AG09309 (cell line): ENCODE measurements at regions not wholly inside any gene's neighbourhood (a gene's known extent, or its start where the extent isn't known, plus 50 kb on each side); places are given as distances from the start of the nearest gene placed in this dataset.
"Not testable (repeated sequence)": the region's sequence is repeated elsewhere in the genome, so short reads cannot be mapped to it uniquely, and the experiment has no call there.

Source experiments
- DNase-seq: peaks from one replicate; pipeline ENCODE4 v3.0.0-alpha.2; 2010; ENCODE audit warnings: low read depth
- H3K4me3 ChIP-seq: 2 replicates; pipeline ENCODE4 v1.5.1; 2011; ENCODE audit warnings: mild to moderate bottlenecking, low read depth, low read length, moderate library complexity; ENCODE audit not compliant: control insufficient read depth
- TF ChIP-seq, protein P1 (sequence below): IDR thresholded peaks from 2 replicates; pipeline ENCODE4 v1.5.1; 2011; ENCODE audit warnings: mild to moderate bottlenecking, low read depth, low read length, inconsistent platforms; ENCODE audit not compliant: insufficient read depth, control insufficient read depth; ENCODE audit errors: missing control alignments

DNA sequence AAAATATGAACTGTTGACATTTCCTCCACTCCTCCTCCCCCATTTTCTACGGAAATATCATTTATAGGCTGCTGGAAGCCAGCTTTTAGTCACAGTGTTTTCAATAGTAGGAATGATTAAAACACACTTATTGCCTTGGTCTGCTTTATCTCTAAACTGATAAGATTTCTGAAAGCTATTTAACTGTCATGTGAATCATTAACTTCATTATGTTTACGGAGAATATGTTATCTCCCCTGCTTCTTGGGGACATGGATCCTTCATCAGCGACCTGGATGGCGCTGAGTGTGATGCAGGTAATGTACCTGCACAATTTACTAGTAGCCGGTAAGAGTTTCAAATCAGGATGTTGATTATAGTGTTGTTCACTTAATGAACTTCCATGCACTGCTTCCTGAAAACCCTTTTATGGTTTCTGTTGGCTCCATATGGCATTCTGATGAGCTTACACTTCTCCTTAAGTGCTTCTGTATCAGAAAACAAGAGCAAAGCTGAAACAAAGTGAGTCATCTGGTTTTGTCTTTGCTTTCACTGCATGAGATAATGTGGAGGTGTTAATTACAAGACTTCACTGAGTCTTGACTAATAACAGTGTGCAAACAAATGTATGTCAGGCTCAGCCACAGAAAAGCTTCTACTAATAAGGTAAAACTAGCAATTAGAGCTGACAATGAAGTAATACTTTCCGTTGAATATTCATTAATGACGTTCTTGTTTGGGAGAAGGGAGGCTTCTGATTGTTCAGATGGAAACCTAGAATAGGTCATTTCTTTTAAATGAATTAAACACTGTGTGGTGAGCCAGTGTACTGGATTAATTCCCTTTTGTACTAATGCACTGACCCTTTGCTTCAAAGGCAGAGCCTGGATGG is 162.4 kb upstream of the ZNF608 start:
- TF ChIP-seq, protein P1, sequence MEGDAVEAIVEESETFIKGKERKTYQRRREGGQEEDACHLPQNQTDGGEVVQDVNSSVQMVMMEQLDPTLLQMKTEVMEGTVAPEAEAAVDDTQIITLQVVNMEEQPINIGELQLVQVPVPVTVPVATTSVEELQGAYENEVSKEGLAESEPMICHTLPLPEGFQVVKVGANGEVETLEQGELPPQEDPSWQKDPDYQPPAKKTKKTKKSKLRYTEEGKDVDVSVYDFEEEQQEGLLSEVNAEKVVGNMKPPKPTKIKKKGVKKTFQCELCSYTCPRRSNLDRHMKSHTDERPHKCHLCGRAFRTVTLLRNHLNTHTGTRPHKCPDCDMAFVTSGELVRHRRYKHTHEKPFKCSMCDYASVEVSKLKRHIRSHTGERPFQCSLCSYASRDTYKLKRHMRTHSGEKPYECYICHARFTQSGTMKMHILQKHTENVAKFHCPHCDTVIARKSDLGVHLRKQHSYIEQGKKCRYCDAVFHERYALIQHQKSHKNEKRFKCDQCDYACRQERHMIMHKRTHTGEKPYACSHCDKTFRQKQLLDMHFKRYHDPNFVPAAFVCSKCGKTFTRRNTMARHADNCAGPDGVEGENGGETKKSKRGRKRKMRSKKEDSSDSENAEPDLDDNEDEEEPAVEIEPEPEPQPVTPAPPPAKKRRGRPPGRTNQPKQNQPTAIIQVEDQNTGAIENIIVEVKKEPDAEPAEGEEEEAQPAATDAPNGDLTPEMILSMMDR: no peak
- H3K4me3 ChIP-seq: no peak overlapping the region
- DNase-seq: no peak

DNA sequence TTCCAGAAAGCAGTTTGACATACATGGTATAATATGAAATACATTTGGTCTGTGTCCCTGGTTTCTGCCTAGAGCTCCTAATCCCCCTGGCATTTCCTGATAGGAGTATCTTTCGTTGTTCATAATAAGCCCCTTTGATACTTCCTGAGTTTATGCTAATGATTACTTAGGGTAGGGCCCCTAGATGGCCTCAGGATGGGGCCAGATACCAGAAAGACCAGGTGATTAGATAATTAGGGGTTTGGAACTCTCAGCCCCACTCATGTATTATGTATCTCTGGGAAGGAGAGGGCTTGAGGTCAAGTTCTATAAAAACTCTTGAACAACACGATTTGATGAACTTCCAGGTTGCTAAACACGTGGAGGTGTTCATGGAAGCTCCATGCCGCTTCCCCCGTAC is 163.3 kb upstream of the ZNF608 start:
- no peak overlapping the region for H3K4me3 ChIP-seq
- TF ChIP-seq, protein P1: no peak
- DNase-seq: no peak

DNA sequence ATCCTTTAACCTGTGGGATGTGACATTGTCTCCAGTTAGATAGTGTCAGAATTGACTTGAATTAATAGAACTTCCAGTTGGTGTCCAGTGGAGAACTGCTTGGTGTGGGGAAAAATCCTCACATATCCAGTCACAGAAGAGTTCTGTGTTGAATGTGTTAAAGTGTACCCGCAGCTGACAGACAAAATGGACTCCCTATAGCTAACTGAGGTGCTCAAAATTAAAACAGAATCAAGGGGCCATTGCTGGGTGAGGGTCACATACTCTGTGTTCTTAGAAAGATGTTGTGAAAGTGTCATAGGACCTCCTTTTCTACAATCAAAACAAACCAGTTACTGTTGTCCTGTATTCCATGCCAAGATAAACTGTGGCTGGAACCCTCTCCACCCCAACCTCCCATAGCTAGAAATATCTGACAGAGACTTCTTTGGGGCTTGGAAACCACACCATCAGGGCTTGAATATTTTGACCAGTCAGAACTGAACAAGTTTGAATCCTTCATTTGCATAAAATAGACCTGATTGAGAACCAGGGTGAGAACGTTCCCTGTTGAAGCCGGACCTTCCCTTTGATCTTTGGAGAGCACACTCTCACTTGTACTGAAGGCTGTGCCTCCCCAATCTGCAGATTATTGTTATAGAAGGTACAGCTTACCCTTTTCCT is 164.0 kb upstream of the ZNF608 start:
- H3K4me3 ChIP-seq: no peak overlapping the region
- no peak for DNase-seq
- TF ChIP-seq, protein P1: no peak

DNA sequence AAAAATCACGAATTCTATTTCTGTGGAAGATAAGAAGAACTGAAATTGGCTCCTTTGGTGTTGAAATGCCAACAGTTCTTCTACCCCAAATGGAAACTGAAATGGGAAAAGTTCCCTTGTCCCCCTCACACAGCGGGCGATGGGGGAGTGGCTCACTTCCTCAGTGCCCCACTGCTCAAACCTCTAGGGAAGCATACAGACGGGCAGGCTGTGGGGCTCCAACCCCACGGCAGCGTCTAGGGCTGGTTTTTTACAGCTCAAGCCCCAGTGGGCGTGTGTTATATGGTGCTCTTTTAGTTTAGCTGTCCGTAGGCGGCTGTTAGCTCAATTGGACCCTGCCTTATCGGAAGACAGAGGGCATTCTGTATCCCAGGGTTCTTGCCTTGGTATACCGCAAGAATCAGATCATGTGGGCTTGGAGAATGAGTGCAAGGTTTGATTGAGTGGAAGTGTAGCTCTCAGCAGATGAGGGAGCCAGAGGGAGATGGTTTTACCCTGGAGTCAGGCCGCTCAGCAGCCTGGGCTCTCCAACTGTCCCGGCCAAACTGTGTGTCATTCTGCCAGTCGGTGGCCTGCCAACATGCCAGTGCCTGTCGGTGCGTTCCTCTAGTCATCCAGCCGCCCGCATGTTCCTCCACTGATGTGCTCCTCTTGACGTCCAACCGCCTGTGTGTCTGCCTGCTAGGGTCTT is 166.3 kb upstream of the ZNF608 start:
- TF ChIP-seq, protein P1: no peak
- DNase-seq: no peak
- no peak overlapping the region for H3K4me3 ChIP-seq

DNA sequence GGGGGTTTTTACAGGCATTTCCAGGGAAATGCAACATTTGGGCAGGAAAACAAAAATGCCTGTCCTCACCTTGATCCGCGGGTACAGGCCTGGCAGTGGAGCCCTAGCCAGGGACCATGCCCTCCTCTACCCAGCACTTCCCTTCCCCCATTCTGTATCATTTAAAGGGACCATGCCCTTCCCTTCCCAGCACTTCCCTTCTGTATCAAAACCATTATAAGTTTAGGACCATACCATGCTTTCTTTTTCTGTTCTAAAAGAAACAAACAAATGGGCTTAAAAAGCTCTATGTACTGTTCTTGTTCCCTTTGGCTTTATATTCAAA is 166.9 kb upstream of the ZNF608 start:
- no peak overlapping the region for H3K4me3 ChIP-seq
- DNase-seq: no peak
- TF ChIP-seq, protein P1: no peak

DNA sequence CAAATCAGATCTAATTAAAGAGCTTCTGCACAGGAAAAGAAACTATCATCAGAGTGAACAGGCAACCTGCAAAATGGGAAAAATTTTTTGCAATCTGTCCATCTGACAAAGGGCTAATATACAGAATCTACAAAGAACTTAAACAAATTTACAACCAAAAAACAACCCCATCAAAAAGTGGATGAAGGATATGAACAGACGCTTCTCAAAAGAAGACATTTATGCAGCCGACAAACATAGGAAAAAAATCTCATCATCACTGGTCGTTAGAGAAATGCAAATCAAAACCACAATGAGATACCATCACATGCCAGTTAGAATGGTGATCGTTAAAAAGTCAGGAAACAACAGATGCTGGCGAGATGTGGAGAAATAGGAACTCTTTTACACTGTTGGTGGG is 169.9 kb upstream of the ZNF608 start:
- not testable (repeated sequence) for DNase-seq, H3K4me3 ChIP-seq

DNA sequence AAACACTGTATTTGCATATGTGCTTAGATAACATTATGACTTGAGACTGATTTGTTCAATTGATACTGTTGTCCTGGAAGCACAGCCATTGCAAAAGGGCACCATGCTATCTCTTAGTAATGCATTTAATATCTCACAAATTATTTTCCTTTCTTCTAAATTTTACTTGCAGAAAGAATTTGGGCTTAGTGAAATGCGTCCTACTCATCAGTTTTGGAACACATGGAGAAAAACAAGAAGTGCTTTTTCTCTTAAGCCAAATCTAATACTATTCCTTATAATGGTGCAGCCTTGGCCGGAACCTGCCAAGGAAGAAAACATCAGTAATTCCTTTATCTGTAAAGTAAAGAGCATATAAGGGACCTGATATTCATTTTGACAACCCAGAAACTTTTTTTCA is 172.2 kb upstream of the ZNF608 start:
- no peak overlapping the region for H3K4me3 ChIP-seq
- TF ChIP-seq, protein P1: no peak

More for the DNA sequence above, 172.2 kb upstream of the ZNF608 start:
- DNase-seq: no peak
